HFF-Myc (cell line): ENCODE measurements at regions not wholly inside any gene's neighbourhood (a gene's known extent, or its start where the extent isn't known, plus 50 kb on each side); places are given as distances from the start of the nearest gene placed in this dataset.
"Not testable (repeated sequence)": the region's sequence is repeated elsewhere in the genome, so short reads cannot be mapped to it uniquely, and the experiment has no call there.

Experiments
- DNase-seq: peaks from one replicate; pipeline ENCODE4 v3.0.0-alpha.2; 2011; ENCODE audit warnings: low read depth; ENCODE audit errors: extremely low read depth
- H3K4me3 ChIP-seq: replicated peaks from 2 replicates; pipeline ENCODE4 v1.5.1; 2011; ENCODE audit warnings: low read depth, mild to moderate bottlenecking, control low read depth, low read length
- TF ChIP-seq, protein P1 (sequence below): IDR thresholded peaks from 2 replicates; pipeline ENCODE4 v1.5.1; 2012; ENCODE audit warnings: mild to moderate bottlenecking, low read depth, low read length, control low read depth; ENCODE audit errors: missing control alignments

DNA sequence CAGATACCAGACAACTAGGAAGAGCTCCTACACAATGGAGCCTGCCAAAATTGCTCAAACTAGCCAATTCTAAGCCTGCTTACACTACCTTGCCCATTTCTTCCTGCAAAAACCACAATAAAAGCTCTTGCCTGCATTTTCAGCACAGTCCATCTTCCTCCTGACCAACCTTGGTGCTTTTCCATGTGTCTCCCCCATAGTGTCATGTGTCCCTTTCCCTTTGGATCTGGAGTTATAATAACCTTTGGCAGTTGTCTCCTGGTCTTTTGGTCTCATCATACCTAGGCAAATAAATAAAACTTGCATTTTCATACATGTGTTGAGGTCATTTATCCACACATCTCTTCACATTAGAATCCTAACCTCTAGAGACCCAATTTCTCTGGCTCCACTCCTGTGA, 203.1 kb upstream of the TRPC4 start:
- DNase-seq = no peak
- TF ChIP-seq, protein P1, sequence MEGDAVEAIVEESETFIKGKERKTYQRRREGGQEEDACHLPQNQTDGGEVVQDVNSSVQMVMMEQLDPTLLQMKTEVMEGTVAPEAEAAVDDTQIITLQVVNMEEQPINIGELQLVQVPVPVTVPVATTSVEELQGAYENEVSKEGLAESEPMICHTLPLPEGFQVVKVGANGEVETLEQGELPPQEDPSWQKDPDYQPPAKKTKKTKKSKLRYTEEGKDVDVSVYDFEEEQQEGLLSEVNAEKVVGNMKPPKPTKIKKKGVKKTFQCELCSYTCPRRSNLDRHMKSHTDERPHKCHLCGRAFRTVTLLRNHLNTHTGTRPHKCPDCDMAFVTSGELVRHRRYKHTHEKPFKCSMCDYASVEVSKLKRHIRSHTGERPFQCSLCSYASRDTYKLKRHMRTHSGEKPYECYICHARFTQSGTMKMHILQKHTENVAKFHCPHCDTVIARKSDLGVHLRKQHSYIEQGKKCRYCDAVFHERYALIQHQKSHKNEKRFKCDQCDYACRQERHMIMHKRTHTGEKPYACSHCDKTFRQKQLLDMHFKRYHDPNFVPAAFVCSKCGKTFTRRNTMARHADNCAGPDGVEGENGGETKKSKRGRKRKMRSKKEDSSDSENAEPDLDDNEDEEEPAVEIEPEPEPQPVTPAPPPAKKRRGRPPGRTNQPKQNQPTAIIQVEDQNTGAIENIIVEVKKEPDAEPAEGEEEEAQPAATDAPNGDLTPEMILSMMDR = no peak
- H3K4me3 ChIP-seq = no peak overlapping the region

DNA sequence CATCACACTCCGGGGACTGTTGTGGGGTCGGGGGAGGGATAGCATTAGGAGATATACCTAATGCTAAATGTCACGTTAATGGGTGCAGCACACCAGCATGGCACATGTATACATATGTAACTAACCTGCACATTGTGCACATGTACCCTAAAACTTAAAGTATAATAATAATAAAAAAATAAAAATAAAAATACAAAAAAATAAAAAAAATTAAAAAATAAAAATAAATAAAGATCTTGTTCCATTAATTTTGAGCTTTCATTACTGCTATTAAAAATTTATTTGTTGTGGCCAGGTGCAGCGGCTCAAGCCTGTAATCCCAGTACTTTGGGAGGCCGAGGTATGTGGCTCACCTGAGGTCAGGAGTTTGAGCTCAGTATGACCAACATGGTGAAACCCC, 201.8 kb upstream of the TRPC4 start:
- H3K4me3 ChIP-seq, DNase-seq: not testable (repeated sequence)

DNA sequence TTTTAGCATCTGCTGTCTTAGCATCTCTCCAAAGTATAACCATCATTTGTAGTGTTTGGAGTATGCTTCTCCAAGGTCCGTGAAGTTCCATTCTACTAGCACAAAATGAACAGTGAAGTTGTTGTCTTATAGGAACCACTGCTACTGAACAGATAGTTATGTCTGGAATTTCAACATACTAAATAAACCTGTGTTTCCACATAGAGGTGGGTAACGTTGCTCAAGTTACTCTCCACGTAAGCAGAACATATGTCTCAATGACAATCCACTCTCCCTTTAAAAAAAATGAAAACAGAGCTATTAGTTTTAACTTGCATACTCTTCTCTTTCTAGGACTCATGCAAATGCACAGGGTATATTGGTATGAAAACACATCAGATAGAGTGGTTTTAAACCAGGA, 184.3 kb upstream of the TRPC4 start:
- H3K4me3 ChIP-seq = no peak overlapping the region
- no peak for DNase-seq
- TF ChIP-seq, protein P1 = no peak

DNA sequence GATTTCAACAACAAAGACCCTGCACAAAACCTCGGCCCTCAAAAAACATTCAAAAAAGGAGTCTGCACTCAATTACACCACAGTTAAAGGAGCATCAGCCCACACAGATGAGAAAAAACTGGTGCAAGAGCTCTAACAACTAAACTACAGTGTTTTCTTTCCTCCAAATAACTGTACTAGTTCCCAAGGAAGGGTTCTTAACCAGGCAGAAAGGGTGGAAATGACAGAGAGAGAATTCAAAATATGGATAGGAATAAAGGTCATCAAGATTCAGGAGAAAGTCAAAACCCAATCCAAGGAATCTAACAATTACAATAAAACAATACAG, 176.4 kb upstream of the TRPC4 start:
- TF ChIP-seq, protein P1 = no peak
- no peak overlapping the region for H3K4me3 ChIP-seq
- DNase-seq = no peak

DNA sequence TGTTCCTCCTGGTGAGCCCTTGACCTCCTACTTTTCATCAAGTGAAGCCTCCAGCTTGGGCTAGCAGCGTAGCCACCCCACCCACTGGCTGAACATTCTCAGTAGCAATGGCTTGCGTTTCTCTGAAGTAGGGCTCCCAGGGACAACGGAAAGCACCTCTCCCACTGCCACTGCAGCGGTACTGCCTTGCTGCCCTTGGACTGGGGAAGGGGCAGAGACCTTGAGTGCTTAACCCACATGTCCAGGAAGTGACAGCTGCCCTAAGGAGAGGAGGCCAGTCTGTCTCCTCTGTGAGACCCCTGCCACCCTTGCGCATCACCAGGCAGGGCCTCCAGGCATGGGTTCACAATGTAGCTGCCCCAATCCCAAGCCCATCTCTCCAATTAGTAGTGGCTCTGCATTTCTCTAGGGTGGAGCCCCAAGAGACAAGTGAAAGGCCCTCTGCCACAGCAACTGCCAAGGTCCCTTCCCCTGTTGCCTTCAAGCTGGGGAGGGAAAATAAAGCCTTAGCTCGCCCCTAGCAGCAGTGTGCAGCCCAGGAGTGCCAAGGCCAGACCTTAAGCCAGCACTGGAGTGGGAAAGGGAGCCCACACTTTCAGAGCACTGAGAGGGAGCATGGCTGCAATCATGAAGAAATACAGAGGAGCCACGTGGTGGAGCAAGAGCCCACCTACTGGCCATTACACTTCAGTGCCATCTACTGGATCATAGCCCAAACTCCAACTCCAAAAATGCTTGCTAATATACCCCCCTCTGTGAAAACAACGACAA, 175.9 kb upstream of the TRPC4 start:
- DNase-seq = peak; percentile 17
- H3K4me3 ChIP-seq = no peak overlapping the region
- TF ChIP-seq, protein P1 = peak; percentile 68

DNA sequence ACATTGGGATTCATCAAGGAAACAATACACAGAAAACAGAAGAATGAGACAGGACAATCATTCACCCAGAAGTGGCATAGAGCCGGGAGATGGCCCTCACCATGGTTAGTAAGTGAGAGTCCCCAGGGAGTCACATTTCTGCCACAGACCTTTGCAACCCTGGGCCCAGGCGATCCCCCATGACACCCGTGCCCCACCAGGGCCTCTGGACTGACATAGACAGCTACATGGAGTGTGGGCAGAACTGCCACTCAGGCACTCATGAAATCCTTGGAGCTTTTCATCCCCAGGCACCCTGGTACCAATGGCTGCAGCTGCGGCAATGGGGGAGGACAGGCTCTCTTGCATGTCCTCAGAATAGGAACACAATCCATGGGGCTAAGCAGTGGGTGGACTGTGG, 174.5 kb upstream of the TRPC4 start:
- H3K4me3 ChIP-seq = no peak overlapping the region
- TF ChIP-seq, protein P1 = no peak
- no peak for DNase-seq

DNA sequence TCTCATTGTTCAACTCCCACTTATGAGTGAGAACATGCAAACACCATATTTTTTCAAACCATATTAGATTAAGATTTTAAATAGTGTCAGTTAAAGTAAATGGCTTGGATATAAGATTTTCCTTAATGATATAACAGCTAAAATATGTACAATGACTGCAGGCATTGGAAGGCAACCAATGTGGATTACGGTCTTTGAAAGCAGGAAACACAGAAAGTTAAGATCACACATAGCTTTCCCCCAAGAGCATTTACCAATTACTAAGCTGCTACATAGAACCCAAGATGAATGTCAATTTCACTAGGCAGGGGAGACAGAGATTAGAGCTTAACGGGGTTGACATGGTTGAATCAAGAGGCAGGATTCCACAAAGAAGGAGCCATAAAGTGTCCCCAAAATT, 173.2 kb upstream of the TRPC4 start:
- TF ChIP-seq, protein P1 = no peak
- no peak overlapping the region for H3K4me3 ChIP-seq
- no peak for DNase-seq
